Gastrocnemius medialis (tissue), 4 donors: ENCODE measurements at regions not wholly inside any gene's neighbourhood (a gene's known extent, or its start where the extent isn't known, plus 50 kb on each side); places are given as distances from the start of the nearest gene placed in this dataset.

Experiments
- ATAC-seq, 2 donors: fragments of 150-250 bp; one replicate each; pipeline ENCODE4 v1.9.1; 2016
- DNase-seq, 2 donors: peaks; one replicate each; pipeline ENCODE4 v3.0.0-alpha.2; 2019
- H3K27ac ChIP-seq, 4 donors: fragments of 200-600 bp; sonication (generic); 1 replicate in 1 of 4; 2 replicates in 3 of 4; pipeline ENCODE4 v1.5.1; 2016 to 2018; ENCODE audit warnings: mild to moderate bottlenecking in 2 of 4, moderate library complexity in 1 of 4
- H3K27me3 ChIP-seq, 3 donors: fragments of 200-600 bp; sonication (generic) in 2 of 3; 1 replicate in 1 of 3; 2 replicates in 2 of 3; pipeline versions ENCODE4 v1.5.1 to v1.6.0; 2016 to 2019; ENCODE audit warnings: mild to moderate bottlenecking in 1 of 3, moderate library complexity in 1 of 3
- H3K36me3 ChIP-seq, 2 donors: fragments of 200-600 bp; sonication (generic) in 1 of 2; one replicate each; pipeline ENCODE4 v1.5.1; 2017 to 2018
- H3K4me1 ChIP-seq, 2 donors: fragments of 200-600 bp; sonication (generic) in 1 of 2; one replicate each; pipeline ENCODE4 v1.5.1; 2016 to 2017; ENCODE audit warnings: mild to moderate bottlenecking in 2 of 2
- H3K4me3 ChIP-seq, 4 donors: fragments of 200-600 bp; sonication (generic) in 3 of 4; 1 replicate in 1 of 4; 2 replicates in 3 of 4; pipeline ENCODE4 v1.5.1; 2016 to 2019; ENCODE audit warnings: mild to moderate bottlenecking in 2 of 4
- H3K9me3 ChIP-seq, 3 donors: fragments of 200-600 bp; sonication (generic) in 2 of 3; 1 replicate in 1 of 3; 2 replicates in 2 of 3; pipeline ENCODE4 v1.5.1; 2016 to 2019
- POLR2A ChIP-seq, 2 donors: fragments of 450-650 bp; IDR thresholded peaks; one replicate each; pipeline ENCODE4 v1.6.1; 2017; ENCODE audit warnings: antibody characterized with exemption in 2 of 2, mild to moderate bottlenecking in 2 of 2, moderate library complexity in 2 of 2
- in situ Hi-C, 4 donors: fragments of 200-750 bp; cut with MboI; loops; one replicate each; pipeline versions ENCODE4 v1.15.0 to v1.8.0; 2017; ENCODE audit warnings: low sequenced_read_pairs in 4 of 4
- intact Hi-C: fragments of 100-400 bp; cut with DNase I; formaldehyde crosslinking; loops from one replicate; pipeline ENCODE4 v1.15.1; 2023; ENCODE audit warnings: low total_unique reads
- TF ChIP-seq, protein P1 (sequence below), 5 experiments: fragments of 450-650 bp in 3 of 5; fragments of 200-600 bp in 2 of 5; sonication (generic) in 2 of 5; IDR thresholded peaks in 4 of 5; conservative IDR thresholded peaks in 1 of 5; 1 replicate in 4 of 5; 2 replicates in 1 of 5; pipeline ENCODE4 v1.5.1; 2016 to 2019; ENCODE audit warnings: antibody characterized with exemption in 5 of 5, mild to moderate bottlenecking in 3 of 5, moderate library complexity in 3 of 5

- in situ Hi-C loops (no loop called here), intact Hi-C loops (no loop called here)
- H3K4me3 ChIP-seq, result no peak overlapping the region
- H3K4me1 ChIP-seq, result peaks cover 4 to 12% of the 10 kb centered on the region in 2 donors
- no peak overlapping the region for H3K27ac ChIP-seq
- no peak for TF ChIP-seq POLR2A (IDR thresholded peaks at IDR 0.05)
- TF ChIP-seq, protein P1, sequence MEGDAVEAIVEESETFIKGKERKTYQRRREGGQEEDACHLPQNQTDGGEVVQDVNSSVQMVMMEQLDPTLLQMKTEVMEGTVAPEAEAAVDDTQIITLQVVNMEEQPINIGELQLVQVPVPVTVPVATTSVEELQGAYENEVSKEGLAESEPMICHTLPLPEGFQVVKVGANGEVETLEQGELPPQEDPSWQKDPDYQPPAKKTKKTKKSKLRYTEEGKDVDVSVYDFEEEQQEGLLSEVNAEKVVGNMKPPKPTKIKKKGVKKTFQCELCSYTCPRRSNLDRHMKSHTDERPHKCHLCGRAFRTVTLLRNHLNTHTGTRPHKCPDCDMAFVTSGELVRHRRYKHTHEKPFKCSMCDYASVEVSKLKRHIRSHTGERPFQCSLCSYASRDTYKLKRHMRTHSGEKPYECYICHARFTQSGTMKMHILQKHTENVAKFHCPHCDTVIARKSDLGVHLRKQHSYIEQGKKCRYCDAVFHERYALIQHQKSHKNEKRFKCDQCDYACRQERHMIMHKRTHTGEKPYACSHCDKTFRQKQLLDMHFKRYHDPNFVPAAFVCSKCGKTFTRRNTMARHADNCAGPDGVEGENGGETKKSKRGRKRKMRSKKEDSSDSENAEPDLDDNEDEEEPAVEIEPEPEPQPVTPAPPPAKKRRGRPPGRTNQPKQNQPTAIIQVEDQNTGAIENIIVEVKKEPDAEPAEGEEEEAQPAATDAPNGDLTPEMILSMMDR (IDR thresholded peaks at IDR 0.05 in 4 of 5, conservative IDR thresholded peaks at IDR 0.05 in 1 of 5), result no peak
- ATAC-seq (no peak), DNase-seq (no peak)
- no peaks in the 10 kb centered on the region for H3K9me3 ChIP-seq
- H3K27me3 ChIP-seq, result no peaks in the 10 kb centered on the region
- H3K36me3 ChIP-seq, result no peaks in the 10 kb centered on the region
Measured at GRCh38 chr10:61071580-61071979, 127.6 kb upstream of the RHOBTB1 start.

DNA sequence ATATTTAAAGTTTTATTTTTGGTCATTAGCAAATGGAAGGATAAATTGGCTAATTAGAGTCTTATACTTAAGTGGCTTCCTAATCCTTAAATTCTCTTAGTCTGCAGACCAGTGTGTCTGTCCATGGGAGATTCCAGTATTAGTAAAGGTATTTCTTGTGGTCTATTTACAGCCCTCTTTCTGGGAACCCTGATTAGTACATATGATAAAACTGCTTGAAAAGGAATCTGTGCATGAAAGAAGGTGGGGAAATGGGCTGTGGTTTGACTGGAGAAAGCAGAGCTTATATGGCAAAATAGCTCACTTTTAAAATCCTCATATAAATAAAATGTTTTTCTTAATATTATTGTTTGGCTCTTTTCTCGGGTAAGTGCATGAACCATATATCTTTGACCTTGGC, 124.5 kb upstream of the RHOBTB1 start:
- ATAC-seq (no peak), DNase-seq (no peak)
- no peaks in the 10 kb centered on the region for H3K9me3 ChIP-seq
- no peaks in the 10 kb centered on the region for H3K36me3 ChIP-seq
- in situ Hi-C loops, result no loop called here
- H3K27ac ChIP-seq, result no peak overlapping the region
- H3K27me3 ChIP-seq, result no peaks in the 10 kb centered on the region
- TF ChIP-seq, protein P1 (IDR thresholded peaks at IDR 0.05 in 4 of 5, conservative IDR thresholded peaks at IDR 0.05 in 1 of 5), result no peak
- TF ChIP-seq POLR2A (IDR thresholded peaks at IDR 0.05), result no peak
- peaks cover 4 to 12% of the 10 kb centered on the region in 2 donors for H3K4me1 ChIP-seq
- H3K4me3 ChIP-seq, result no peak overlapping the region
- intact Hi-C loops, result no loop called here

GRCh38 chr10:61067671-61068336, 123.8 kb upstream of the RHOBTB1 start:
- no peaks in the 10 kb centered on the region for H3K9me3 ChIP-seq
- ATAC-seq, result peak in 1 of 2 donors; percentile 64
- no peaks in the 10 kb centered on the region for H3K27me3 ChIP-seq
- TF ChIP-seq POLR2A (IDR thresholded peaks at IDR 0.05), result no peak
- TF ChIP-seq, protein P1 (IDR thresholded peaks at IDR 0.05 in 4 of 5, conservative IDR thresholded peaks at IDR 0.05 in 1 of 5), result no peak
- H3K4me1 ChIP-seq, result peaks cover 4 to 12% of the 10 kb centered on the region in 2 donors
- in situ Hi-C loops, result no loop called here
- intact Hi-C loops, result no loop called here
- peak in 1 of 2 donors; percentile 21 for DNase-seq
- H3K36me3 ChIP-seq, result no peaks in the 10 kb centered on the region
- no peak overlapping the region for H3K4me3 ChIP-seq
- no peak overlapping the region for H3K27ac ChIP-seq

GRCh38 chr10:61066661-61067344, 122.8 kb upstream of the RHOBTB1 start:
- Histone ChIP-seq H3K27me3 (no peaks in the 10 kb centered on the region), H3K4me3 (no peak overlapping the region), H3K36me3 (no peaks in the 10 kb centered on the region), H3K9me3 (no peaks in the 10 kb centered on the region), H3K27ac (no peak overlapping the region), H3K4me1 (peaks cover 4 to 12% of the 10 kb centered on the region in 2 donors)
- DNase-seq (no peak), ATAC-seq (no peak)
- intact Hi-C loops (no loop called here), in situ Hi-C loops (no loop called here)
- TF ChIP-seq, protein P1 (IDR thresholded peaks at IDR 0.05 in 4 of 5, conservative IDR thresholded peaks at IDR 0.05 in 1 of 5), result no peak
- TF ChIP-seq POLR2A (IDR thresholded peaks at IDR 0.05), result no peak
